GM21367 (cell line): ENCODE measurements at regions not wholly inside any gene's neighbourhood (a gene's known extent, or its start where the extent isn't known, plus 50 kb on each side); places are given as distances from the start of the nearest gene placed in this dataset.
"Not testable (repeated sequence)": the region's sequence is repeated elsewhere in the genome, so short reads cannot be mapped to it uniquely, and the experiment has no call there.

ENCODE experiments used
- ATAC-seq: cut with Tn5 transposase; IDR thresholded peaks from one replicate; pipeline ENCODE4 v1.9.1; 2021; ENCODE audit not compliant: unreplicated experiment

DNA sequence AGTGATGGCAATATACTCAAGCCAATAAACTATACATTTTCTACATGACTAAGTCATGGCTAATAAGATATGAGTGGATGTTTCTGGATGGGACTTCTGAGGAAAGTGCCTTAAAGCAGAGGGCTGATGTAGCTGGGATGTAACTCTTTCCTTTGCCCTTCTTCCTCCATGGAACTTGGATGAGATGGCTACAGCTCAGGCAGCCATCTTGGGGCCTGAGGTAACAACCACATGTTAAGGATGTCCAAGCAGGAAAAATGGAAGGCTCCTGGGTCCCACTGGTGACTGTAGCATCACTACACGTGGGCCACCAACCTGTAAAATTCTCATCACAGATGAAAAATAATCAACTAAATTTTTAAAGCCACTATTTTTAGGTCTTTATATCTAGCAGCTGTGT lies 54.4 kb upstream of the GRIP1 start:
- ATAC-seq: no peak

DNA sequence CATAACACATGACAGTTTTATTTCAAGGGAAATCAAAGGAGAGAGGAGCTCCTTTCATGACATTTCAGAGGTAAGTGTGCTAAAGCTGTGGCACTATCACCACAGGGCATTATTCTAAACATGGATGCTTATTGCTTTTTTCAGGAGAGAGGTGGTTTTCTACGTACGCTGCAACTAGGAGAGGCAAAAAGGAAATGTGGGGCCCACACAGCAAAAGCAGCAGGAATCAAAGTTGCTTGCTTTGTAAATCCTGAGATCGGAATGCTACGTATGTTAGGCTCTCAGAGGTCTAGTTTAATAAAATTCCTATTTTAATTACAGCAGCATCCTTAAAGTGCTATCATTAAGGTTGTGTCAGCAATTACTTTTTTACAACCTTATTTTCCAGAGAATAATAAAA lies 55.0 kb upstream of the GRIP1 start:
- no peak for ATAC-seq

DNA sequence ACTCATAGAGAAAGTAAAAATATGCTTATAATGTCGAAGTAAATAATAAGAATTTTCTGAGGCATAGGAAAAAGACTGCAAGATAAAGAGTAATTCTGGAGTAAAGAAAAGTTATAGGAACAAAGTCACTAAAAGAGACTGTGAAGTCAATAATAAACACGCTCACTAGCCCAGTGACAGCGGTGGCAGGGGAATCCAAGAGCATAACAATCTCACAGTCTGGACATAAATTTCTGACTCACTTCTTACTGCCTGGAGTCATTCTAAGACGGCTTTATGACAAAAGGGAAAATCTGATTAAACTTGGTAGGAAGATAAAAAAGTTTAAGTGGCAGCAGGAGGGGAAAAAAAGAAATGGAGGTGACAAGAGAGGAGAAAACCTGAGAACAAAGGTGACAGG lies 56.4 kb upstream of the GRIP1 start:
- ATAC-seq: no peak

DNA sequence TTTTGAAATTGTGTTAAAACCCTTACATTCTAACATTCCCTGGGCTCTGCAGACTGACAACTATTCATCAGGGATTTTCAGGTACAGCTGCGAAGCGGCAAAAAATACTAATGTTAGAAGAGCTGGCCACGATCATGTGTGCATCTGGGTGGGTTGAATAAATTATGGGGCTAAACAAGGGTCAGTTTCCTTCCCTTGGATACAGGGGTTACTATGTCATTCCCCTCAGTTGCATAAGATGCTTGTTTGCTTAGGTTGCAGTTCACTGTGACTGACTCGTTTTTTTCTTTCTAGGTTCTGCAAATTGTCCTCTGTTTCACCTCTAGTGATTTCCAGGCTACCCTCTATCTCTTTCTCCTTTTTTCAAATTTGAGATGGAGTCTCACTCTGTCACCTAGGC lies 58.1 kb upstream of the GRIP1 start:
- ATAC-seq: no peak

DNA sequence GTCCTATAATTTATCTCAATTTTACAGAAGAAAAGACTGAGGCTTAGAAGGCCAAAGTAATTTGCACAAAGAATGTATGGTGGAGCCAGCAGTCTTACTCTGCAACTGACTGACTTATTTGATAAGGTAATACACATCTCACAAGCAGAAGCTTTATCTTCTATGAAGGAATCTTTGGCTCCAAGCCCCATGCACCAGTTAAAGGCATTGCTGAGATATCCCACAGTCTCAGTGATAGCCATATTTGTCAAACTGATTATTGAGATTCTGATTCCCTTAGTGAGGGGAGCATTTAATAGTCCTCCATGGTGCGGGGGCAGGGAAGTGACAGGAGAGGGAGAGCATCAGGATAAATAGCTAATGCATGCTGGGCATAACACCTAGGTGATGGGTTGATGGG lies 60.4 kb upstream of the GRIP1 start:
- no peak for ATAC-seq

DNA sequence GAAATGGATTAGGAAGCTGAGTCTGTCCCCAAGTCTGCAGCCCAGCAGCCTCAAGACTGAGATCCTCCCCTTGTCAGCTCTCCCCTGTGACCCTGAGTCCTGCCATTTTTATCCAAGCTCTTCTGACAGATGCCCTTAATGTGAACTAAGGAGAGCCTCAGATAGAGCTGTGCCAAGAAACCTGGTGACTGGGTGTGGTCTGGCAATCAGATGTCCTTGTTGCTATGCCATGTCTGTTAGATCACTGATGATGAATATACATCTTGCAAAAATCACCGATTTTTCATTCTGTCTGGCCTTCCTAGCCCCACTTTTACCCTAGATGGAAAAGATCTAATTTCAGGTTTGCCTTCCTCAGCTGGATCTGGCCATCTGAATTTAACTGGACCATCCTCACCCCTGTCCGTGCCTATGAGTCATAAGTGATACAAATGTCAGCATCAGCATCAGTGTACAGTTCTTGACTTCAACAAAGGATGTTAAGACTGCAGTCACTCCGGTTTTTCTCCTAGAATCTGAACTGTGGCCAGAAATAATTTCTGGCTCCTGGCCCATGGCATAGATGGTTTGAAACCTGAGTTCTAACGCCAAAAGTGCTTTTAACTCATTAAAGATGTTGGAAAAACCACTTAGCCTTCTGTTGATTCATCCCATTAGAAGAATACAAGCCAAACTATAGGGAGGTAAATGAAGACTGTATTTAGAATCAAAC lies 61.2 kb upstream of the GRIP1 start:
- no peak for ATAC-seq

GRCh38 chr12:66740732-66741131 lies 61.9 kb upstream of the GRIP1 start:
- ATAC-seq: no peak

- no peak for ATAC-seq
Observed at GRCh38 chr12:66741919-66742318, 63.0 kb upstream of the GRIP1 start.

DNA sequence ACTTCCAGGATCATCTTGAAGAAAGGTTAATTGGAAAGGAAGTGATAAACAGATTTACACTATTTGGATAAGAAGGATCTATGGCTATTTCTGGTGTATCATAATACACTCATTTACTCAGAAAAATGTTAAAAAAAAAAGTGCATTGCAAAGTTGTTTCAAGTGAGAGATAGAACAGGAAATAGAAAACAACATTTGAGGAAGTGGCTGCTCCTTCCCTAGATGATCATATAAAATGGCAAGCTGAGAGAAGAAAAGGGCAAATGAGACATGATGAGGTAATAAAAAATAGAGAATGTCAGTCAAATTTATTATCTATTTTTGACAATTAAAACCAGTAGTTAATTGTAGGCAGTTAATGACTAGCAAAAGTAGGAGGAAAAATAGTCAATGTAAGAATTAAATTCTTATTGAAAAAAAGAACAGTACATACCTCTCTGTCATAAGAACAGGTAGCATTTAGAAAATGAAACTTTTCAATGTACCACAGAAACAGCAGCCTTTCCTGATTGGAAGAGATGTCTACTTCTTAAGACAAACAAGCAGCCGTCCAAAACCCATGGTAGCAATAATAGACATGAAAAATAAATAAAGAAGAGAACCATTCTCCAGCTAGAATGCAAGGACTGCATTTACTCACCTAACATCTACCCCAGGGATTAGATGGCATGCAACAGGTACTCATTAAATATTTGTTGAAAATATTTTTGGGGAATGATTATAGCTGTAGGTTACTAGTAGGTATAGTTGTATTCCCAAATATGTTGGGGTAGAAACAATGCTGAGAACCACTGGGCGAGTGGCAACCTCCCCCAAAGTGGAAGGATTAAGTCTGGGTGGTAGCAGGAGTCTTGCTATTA lies 63.9 kb upstream of the GRIP1 start:
- no peak for ATAC-seq

DNA sequence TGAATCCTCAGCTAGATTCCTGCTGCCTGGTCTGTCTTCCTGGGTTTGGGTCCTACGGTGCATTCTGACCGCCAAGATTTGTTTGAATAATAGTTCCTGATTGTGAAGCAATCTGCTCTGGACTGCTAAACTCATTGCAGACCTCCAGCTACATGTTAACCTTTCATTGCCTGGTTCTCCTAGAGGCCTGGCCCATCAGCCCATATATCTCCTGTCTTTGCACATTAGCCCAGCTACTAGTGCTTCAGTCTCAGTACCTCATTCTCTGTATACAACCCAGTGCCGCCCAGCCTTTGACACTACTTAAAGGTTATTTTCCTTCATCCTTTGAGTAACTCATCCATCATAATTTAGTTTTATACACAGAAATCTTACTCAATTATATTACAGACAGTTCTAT lies 65.6 kb upstream of the GRIP1 start:
- no peak for ATAC-seq

GRCh38 chr12:66744956-66745383 lies 66.1 kb upstream of the GRIP1 start:
- no peak for ATAC-seq

- ATAC-seq: no peak
Observed at GRCh38 chr12:66746489-66747201, 67.8 kb upstream of the GRIP1 start.

DNA sequence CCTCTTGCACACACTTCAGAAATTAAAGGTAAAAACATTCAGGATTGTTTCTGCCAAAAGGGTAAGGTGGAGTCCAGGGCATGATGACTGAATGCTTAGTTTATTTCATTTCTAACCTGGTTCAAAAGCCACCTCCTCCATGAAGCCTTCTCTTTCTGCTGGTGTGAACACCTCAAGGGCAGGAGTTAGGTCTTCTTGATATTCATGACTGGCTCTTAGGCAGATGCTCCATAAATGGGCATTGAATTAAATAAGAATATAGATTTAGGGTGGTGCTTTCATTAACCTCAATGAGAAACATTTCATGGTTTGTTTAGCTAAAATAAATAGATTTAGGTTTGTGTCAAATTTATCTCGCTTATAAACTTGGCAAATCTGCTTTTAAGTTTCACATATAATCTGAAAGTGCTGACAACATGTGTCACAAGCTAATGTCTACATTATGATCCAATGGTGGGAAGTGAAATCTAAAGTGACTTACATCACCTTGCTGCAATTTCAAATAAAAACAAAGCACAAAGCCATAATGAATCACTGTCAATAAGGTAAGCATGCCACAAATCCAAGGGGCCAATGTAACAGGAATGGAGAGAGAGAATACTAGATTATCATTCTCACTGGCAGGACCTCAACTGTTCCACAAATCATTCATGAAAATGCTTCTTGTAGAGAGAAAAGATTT lies 72.7 kb upstream of the GRIP1 start:
- no peak for ATAC-seq

DNA sequence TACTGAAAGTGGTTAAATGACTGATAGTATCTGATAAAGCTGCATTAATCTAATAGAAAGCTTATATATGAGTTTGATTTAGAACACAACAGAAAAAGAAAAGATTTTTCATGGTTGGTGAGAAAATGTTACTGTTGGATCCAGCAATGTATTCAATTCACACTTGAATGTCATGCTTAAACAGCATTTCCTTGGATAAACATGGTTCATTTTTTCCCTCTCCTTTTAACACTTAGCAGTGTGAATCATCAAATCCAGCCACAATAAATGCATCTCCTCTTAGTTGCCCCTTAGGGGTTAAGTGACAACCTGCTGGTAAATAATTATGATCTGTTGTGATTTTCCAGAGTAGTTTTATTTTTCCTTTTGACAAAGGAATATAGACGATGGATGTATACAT lies 74.9 kb upstream of the GRIP1 start:
- ATAC-seq: no peak

- ATAC-seq: no peak
Observed at GRCh38 chr12:66755727-66756395, 77.0 kb upstream of the GRIP1 start.

DNA sequence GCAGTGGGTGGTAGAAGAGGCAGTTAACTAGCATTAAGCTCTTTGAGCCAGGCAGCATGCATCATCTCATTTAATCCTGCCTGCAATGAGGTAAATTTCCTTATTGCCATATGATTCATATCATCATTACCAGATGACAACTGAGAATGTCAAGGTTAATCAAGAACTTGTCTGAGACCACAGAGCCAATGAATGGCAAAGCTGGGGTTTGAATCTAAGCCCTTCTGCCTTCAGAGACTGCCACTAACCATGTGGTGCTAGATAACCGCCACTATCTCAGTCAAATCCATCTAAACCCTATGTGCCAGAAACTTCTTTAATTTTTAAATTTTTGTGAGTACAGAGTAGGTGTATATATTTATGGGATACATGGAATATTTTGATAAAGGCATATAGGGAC lies 77.8 kb upstream of the GRIP1 start:
- no peak for ATAC-seq

DNA sequence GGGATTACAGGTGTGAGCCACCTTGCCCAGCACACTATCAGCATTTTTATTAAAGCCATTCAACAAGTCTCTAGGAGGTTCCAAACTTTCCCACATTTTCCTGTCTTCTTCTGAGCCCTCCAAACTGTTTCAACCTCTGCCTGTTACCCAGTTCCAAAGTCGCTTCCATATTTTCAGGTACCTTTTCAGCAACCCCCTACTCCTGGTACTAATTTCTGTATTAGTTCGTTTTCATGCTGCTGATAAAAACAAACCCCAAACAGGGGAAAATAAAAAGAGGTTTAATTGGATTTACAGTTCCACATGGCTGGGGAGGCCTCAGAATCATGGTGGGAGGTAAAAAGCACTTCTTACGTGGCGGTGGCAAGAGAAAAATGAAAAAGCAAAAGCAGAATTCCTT lies 81.2 kb upstream of the GRIP1 start:
- ATAC-seq: not testable (repeated sequence)

DNA sequence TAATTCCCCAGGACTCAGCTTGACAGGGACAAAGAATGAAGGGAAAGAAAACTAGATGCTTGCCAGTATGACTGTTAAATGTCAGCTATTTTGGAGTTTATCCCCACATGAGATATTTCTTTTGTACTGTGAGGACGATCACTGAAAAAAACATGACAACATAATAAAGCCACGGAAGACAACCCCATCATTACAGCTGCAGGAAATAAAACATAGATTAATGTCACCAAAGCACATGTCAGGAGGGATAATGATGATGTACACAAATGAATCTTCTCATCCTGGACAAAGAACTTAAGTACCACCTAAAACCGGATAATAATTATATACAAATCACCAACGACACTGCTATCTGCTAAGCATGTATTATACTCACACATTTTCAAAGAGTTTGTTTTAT lies 84.6 kb upstream of the GRIP1 start:
- ATAC-seq: no peak

- ATAC-seq: no peak
Observed at GRCh38 chr12:66765204-66765603, 86.3 kb upstream of the GRIP1 start.

DNA sequence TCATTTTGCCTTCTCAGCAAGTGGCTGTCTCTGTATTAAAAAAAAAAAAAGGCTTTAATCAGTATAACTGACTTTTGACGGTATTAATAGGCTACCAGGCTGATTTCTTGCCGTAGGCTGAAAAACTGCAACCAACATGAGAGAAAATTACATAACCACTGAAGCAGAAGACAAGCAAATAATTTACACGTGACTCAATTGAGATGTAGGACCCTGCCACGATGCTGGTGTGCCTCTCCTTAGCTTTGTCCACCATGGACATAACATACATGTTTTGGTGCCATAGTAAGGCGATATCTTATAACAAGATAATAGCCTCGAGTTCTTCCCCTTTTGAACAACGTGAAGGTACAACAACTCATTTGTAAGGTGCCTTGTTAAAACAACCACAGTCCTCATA lies 88.7 kb upstream of the GRIP1 start:
- no peak for ATAC-seq

- no peak for ATAC-seq
Observed at GRCh38 chr12:66768293-66768692, 89.4 kb upstream of the GRIP1 start.
